Activated CD8-positive, alpha-beta T cell treated with anti-CD3 and anti-CD28 coated beads for 36 hours (primary cell): ENCODE measurements at regions not wholly inside any gene's neighbourhood (a gene's known extent, or its start where the extent isn't known, plus 50 kb on each side); places are given as distances from the start of the nearest gene placed in this dataset.

ENCODE experiments used
- ATAC-seq: fragments of 200-7000 bp; cut with Tn5 transposase; one replicate; pipeline ENCODE4 v1.10.0; 2021; ENCODE audit warnings: mild to moderate bottlenecking, moderate library complexity
- CTCF ChIA-PET: fragments of 350-600 bp; sonication (Branson Sonifier 250); formaldehyde crosslinking; loops from one replicate; lab custom pipeline; 2021; ENCODE audit warnings: antibody characterized with exemption; lab: Charles Lee
- POLR2A ChIA-PET: fragments of 350-600 bp; sonication (Branson Sonifier 250); formaldehyde crosslinking; loops from one replicate; lab custom pipeline; 2021; ENCODE audit warnings: antibody characterized with exemption; lab: Charles Lee
- DNase-seq: peaks from one replicate; pipeline ENCODE4 v3.0.0-alpha.2; 2020
- H3K27ac Mint-ChIP-seq: one replicate; pipeline ENCODE4 v1.8.0; 2021; ENCODE audit warnings: mild to moderate bottlenecking, mixed read lengths
- H3K27me3 Mint-ChIP-seq: one replicate; pipeline ENCODE4 v1.8.0; 2021; ENCODE audit warnings: mixed read lengths
- H3K36me3 Mint-ChIP-seq: one replicate; pipeline ENCODE4 v1.8.0; 2021; ENCODE audit warnings: low read depth, mixed read lengths
- H3K4me1 Mint-ChIP-seq: one replicate; pipeline ENCODE4 v1.8.0; 2021; ENCODE audit warnings: low read depth, mixed read lengths
- H3K4me3 Mint-ChIP-seq: one replicate; pipeline ENCODE4 v1.8.0; 2021; ENCODE audit warnings: mild to moderate bottlenecking, moderate library complexity, mixed read lengths
- H3K9me3 Mint-ChIP-seq: one replicate; pipeline ENCODE4 v1.8.0; 2021; ENCODE audit warnings: mixed read lengths
- CTCF ChIP-seq: fragments of 200-600 bp; IDR thresholded peaks from one replicate; pipeline ENCODE4 v1.8.0; 2022; ENCODE audit warnings: antibody characterized with exemption, mild to moderate bottlenecking
- intact Hi-C: fragments of 100-400 bp; cut with micrococcal nuclease; formaldehyde crosslinking; loops from one replicate; pipeline ENCODE4 v1.10.0; 2022

- ChIA-PET POLR2A (interaction anchor here (1.0 kb wide), 1 partner anchor 35 kb away, joined by 3 read pairs; no protein-coding TSS in a partner anchor), CTCF (interaction anchor here (0.7 kb wide), 1 partner anchor 46 kb away, joined by 3 read pairs; no protein-coding TSS in a partner anchor)
- intact Hi-C loops, result no loop called here
- H3K36me3 Mint-ChIP-seq, result no peaks in the 10 kb centered on the region
- peaks cover 3% of the 10 kb centered on the region for H3K4me1 Mint-ChIP-seq
- H3K9me3 Mint-ChIP-seq, result no peaks in the 10 kb centered on the region
- H3K27ac Mint-ChIP-seq, result no peak overlapping the region
- H3K4me3 Mint-ChIP-seq, result no peak overlapping the region
- ATAC-seq (no peak), DNase-seq (no peak)
- TF ChIP-seq CTCF, result no peak
- H3K27me3 Mint-ChIP-seq, result no peaks in the 10 kb centered on the region
Measured at GRCh38 chr3:196147116-196147515, 64.1 kb downstream of the ZDHHC19 start.

DNA sequence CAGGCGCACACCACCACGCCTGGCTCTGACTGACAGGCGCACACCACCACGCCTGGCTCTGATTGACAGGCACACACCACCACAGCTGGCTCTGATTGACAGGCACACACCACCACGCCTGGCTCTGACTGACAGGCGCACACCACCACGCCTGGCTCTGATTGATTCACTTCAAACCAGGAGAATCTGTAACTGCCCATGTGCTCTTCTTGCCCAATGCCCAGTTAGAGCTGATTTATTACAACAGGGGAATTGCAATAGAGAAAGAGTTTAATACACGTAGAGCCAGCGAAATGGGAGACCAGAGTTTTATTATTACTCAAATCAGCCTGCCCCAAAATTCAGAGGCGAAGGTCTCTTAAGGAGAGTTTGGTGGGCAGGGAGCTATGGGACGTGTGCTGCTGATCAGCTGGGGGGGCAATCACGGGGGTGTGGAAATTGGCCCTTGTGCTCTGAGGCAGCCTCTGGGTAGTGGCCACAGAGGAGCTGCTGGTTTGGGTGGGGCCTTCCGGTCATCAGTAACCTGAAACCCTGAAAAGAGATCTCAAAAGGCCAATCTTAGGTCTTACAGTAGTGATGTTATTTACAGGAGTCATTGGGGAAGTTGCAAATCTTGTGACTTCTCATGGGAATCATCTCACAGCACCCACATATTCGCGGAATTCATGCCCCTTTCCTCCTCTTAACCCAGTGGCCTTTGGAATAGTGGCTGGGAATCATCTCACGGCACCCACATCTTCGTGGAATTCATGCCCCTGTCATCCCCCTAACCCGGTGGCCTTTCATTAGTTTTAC is 63.8 kb upstream of the TFRC start:
- DNase-seq (no peak), ATAC-seq (no peak)
- Mint-ChIP-seq H3K9me3 (no peaks in the 10 kb centered on the region), H3K27ac (no peak overlapping the region), H3K4me3 (no peak overlapping the region), H3K4me1 (peaks cover 3% of the 10 kb centered on the region), H3K36me3 (no peaks in the 10 kb centered on the region), H3K27me3 (no peaks in the 10 kb centered on the region)
- ChIA-PET CTCF (no interaction called here), POLR2A (no interaction called here)
- intact Hi-C loops, result no loop called here
- no peak for TF ChIP-seq CTCF

- Mint-ChIP-seq H3K4me1 (peaks cover 9% of the 10 kb centered on the region), H3K4me3 (peak overlapping the region; percentile 10), H3K36me3 (no peaks in the 10 kb centered on the region), H3K9me3 (no peaks in the 10 kb centered on the region), H3K27ac (peak overlapping the region; percentile 72), H3K27me3 (no peaks in the 10 kb centered on the region)
- no peak for TF ChIP-seq CTCF
- ATAC-seq (peak; percentile 64), DNase-seq (no peak)
- CTCF ChIA-PET, result no interaction called here
- POLR2A ChIA-PET, result no interaction called here
- intact Hi-C loops, result no loop called here
Measured at GRCh38 chr3:196144383-196145105, 62.7 kb upstream of the TFRC start.

GRCh38 chr3:196143708-196144382 is 62.0 kb upstream of the TFRC start:
- peaks cover 9% of the 10 kb centered on the region for H3K4me1 Mint-ChIP-seq
- peak overlapping the region; percentile 72 for H3K27ac Mint-ChIP-seq
- no peaks in the 10 kb centered on the region for H3K36me3 Mint-ChIP-seq
- ChIA-PET CTCF (no interaction called here), POLR2A (no interaction called here)
- DNase-seq, result no peak
- ATAC-seq, result no peak
- intact Hi-C loops, result no loop called here
- TF ChIP-seq CTCF, result no peak
- H3K27me3 Mint-ChIP-seq, result no peaks in the 10 kb centered on the region
- no peaks in the 10 kb centered on the region for H3K9me3 Mint-ChIP-seq
- no peak overlapping the region for H3K4me3 Mint-ChIP-seq
